OCI-LY7 (cell line): ENCODE measurements at regions not wholly inside any gene's neighbourhood (a gene's known extent, or its start where the extent isn't known, plus 50 kb on each side); places are given as distances from the start of the nearest gene placed in this dataset.

Experiments
- EZH2phosphoT487 ChIP-seq: fragments of 200-600 bp; sonication (generic); IDR thresholded peaks from 2 replicates; pipeline ENCODE4 v1.6.1; 2018; ENCODE audit warnings: low read depth, borderline replicate concordance, mild to moderate bottlenecking, mixed run types, antibody characterized with exemption, low read length, moderate library complexity, mixed read lengths
- TF ChIP-seq, protein P1 (sequence below): fragments of 200-600 bp; sonication (generic); conservative IDR thresholded peaks from 2 replicates; pipeline ENCODE4 v1.5.1; 2014; ENCODE audit warnings: mild to moderate bottlenecking, antibody characterized with exemption, low read length, moderate library complexity, mixed read lengths

GRCh38 chr9:28927691-28928090, 1354.4 kb upstream of the C9orf72 start:
- no peak for TF ChIP-seq EZH2phosphoT487
- TF ChIP-seq, protein P1, sequence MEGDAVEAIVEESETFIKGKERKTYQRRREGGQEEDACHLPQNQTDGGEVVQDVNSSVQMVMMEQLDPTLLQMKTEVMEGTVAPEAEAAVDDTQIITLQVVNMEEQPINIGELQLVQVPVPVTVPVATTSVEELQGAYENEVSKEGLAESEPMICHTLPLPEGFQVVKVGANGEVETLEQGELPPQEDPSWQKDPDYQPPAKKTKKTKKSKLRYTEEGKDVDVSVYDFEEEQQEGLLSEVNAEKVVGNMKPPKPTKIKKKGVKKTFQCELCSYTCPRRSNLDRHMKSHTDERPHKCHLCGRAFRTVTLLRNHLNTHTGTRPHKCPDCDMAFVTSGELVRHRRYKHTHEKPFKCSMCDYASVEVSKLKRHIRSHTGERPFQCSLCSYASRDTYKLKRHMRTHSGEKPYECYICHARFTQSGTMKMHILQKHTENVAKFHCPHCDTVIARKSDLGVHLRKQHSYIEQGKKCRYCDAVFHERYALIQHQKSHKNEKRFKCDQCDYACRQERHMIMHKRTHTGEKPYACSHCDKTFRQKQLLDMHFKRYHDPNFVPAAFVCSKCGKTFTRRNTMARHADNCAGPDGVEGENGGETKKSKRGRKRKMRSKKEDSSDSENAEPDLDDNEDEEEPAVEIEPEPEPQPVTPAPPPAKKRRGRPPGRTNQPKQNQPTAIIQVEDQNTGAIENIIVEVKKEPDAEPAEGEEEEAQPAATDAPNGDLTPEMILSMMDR = no peak
